ENCODE measurements at regions not wholly inside any gene's neighbourhood (a gene's known extent, or its start where the extent isn't known, plus 50 kb on each side); places are given as distances from the start of the nearest gene placed in this dataset.

GRCh38 chr5:124303366-124303765 is 443.1 kb downstream of the ZNF608 start:
- BruUV-seq (replicated peaks), result no TSS peak
- in situ Hi-C loops (cut with MboI), result no loop called here
- TF ChIP-seq GTF2B (IDR thresholded peaks at IDR 0.05; ENCODE audit: extremely low read depth, insufficient read length) (no peak), ZNF511 (CRISPR knock-in tag; IDR thresholded peaks at IDR 0.05) (no peak), XRCC4 (IDR thresholded peaks at IDR 0.05; ENCODE audit: extremely low read depth, insufficient read depth, insufficient read length) (no peak), MIER1 (IDR thresholded peaks at IDR 0.05; ENCODE audit: low read depth) (no peak), SREBF1 (IDR thresholded peaks at IDR 0.05; ENCODE audit: borderline replicate concordance, low read depth, low read length) (no peak), RBM14 (IDR thresholded peaks at IDR 0.05; ENCODE audit: borderline replicate concordance, insufficient read depth, low read depth, low read length) (no peak), SMC3 (conservative IDR thresholded peaks at IDR 0.05; ENCODE audit: insufficient read depth, low read depth, low read length) (no peak), HCFC1 (IDR thresholded peaks at IDR 0.05; ENCODE audit: low read depth, low read length) (no peak), STAT5A (IDR thresholded peaks at IDR 0.05; ENCODE audit: borderline replicate concordance, low read length) (no peak), ZNF766 (CRISPR knock-in tag; conservative IDR thresholded peaks at IDR 0.05) (no peak), NFXL1 (CRISPR knock-in tag; IDR thresholded peaks at IDR 0.05) (no peak), CEBPB (tag; IDR thresholded peaks at IDR 0.05) (no peak), ARID4B (CRISPR knock-in tag; IDR thresholded peaks at IDR 0.05) (no peak), ZBTB49 (CRISPR knock-in tag; IDR thresholded peaks at IDR 0.05; ENCODE audit: borderline replicate concordance) (no peak), IFI16 (CRISPR knock-in tag; IDR thresholded peaks at IDR 0.05) (no peak), RBM25 (IDR thresholded peaks at IDR 0.05; ENCODE audit: low read depth, low read length, severe bottlenecking) (no peak)

More at GRCh38 chr5:124303366-124303765, 443.1 kb downstream of the ZNF608 start:
- DNase-seq (ENCODE audit: extremely low read depth in 1 of 4, low spot score in 3 of 4), result no peak
- Histone ChIP-seq H3K27ac (ENCODE audit: extremely low read depth, low read depth, low read length) (no peak overlapping the region), H3K9ac (ENCODE audit: insufficient read depth in 1 of 2, low read depth in 2 of 2, low read length in 2 of 2) (no peak overlapping the region), H3K36me3 (ENCODE audit: control insufficient read depth, insufficient read depth, low read length) (no peaks in the 10 kb centered on the region), H3K9me1 (ENCODE audit: control insufficient read depth, insufficient read depth, low read length) (no peaks in the 10 kb centered on the region), H4K20me1 (replicated peaks; ENCODE audit: control insufficient read depth, insufficient read depth, low read length) (no peaks in the 10 kb centered on the region), H3K4me1 (replicated peaks in 1 of 2; ENCODE audit: control insufficient read depth in 2 of 2, insufficient read depth in 2 of 2, low read length in 2 of 2) (no peaks in the 10 kb centered on the region), H3K9me3 (replicated peaks; ENCODE audit: control insufficient read depth, insufficient read depth, low read depth, low read length) (no peaks in the 10 kb centered on the region), H3K79me2 (ENCODE audit: control insufficient read depth, insufficient read depth, low read length) (no peaks in the 10 kb centered on the region), H3K4me2 (ENCODE audit: insufficient read depth, low read length) (no peak overlapping the region), H3K27me3 (ENCODE audit: control insufficient read depth in 2 of 2, insufficient read depth in 2 of 2, low read length in 2 of 2) (no peaks in the 10 kb centered on the region), H3K4me3 (no peak overlapping the region), H2AFZ (ENCODE audit: low read depth, low read length) (no peak overlapping the region)
- 0% methylated on average over 1 of the region's 1 CpG for WGBS (ENCODE audit: insufficient coverage, low coverage, missing lambda C conversion rate)
- intact Hi-C loops (cut with micrococcal nuclease), result no loop called here
- no peak for FAIRE-seq
- ATAC-seq, result no peak
- ChIA-PET CTCF (ENCODE audit: low intra/inter-chr PET ratio) (no interaction called here), POLR2A (no interaction called here)

Measured in K562 (cell line).